ENCODE measurements at regions not wholly inside any gene's neighbourhood (a gene's known extent, or its start where the extent isn't known, plus 50 kb on each side); places are given as distances from the start of the nearest gene placed in this dataset.

GRCh38 chr19:31675193-31675913 is 326.1 kb upstream of the TSHZ3 start:
- no peak overlapping the region for H3K4me3 ChIP-seq (ENCODE audit: low read depth, low read length)
- no peak for TF ChIP-seq CTCF (IDR thresholded peaks at IDR 0.05; ENCODE audit: insufficient read depth, low read length)
- DNase-seq (ENCODE audit: low read depth) = peak; percentile 54

- DNase-seq (ENCODE audit: low read depth) = peak; percentile 16
- peak; percentile 14 for TF ChIP-seq CTCF (IDR thresholded peaks at IDR 0.05; ENCODE audit: insufficient read depth, low read length)
- no peak overlapping the region for H3K4me3 ChIP-seq (ENCODE audit: low read depth, low read length)
Measured at GRCh38 chr19:31676271-31677004, 327.2 kb upstream of the TSHZ3 start.

GRCh38 chr19:31678421-31678820 is 329.2 kb upstream of the TSHZ3 start:
- H3K4me3 ChIP-seq (ENCODE audit: low read depth, low read length) = no peak overlapping the region
- no peak for TF ChIP-seq CTCF (IDR thresholded peaks at IDR 0.05; ENCODE audit: insufficient read depth, low read length)
- no peak for DNase-seq (ENCODE audit: low read depth)

GRCh38 chr19:31681121-31681520 is 331.9 kb upstream of the TSHZ3 start:
- no peak for TF ChIP-seq CTCF (IDR thresholded peaks at IDR 0.05; ENCODE audit: insufficient read depth, low read length)
- DNase-seq (ENCODE audit: low read depth) = no peak
- no peak overlapping the region for H3K4me3 ChIP-seq (ENCODE audit: low read depth, low read length)

GRCh38 chr19:31693131-31693932 is 344.1 kb upstream of the TSHZ3 start:
- DNase-seq (ENCODE audit: low read depth) = no peak
- H3K4me3 ChIP-seq (ENCODE audit: low read depth, low read length) = no peak overlapping the region
- TF ChIP-seq CTCF (IDR thresholded peaks at IDR 0.05; ENCODE audit: insufficient read depth, low read length) = no peak

GRCh38 chr19:31693933-31694269 is 344.7 kb upstream of the TSHZ3 start:
- H3K4me3 ChIP-seq (ENCODE audit: low read depth, low read length) = no peak overlapping the region
- DNase-seq (ENCODE audit: low read depth) = no peak
- no peak for TF ChIP-seq CTCF (IDR thresholded peaks at IDR 0.05; ENCODE audit: insufficient read depth, low read length)
